Left ventricle myocardium inferior (tissue), 1 donor: ENCODE measurements at regions not wholly inside any gene's neighbourhood (a gene's known extent, or its start where the extent isn't known, plus 50 kb on each side); places are given as distances from the start of the nearest gene placed in this dataset.
A peak's percentile ranks its signal among the peaks of the same experiment; 100 is the strongest.

ENCODE experiments used
- DNase-seq: peaks from one replicate; pipeline ENCODE4 v3.0.0-alpha.2; 2020
- H3K27ac ChIP-seq: fragments of 200-600 bp; replicated peaks from 2 replicates; pipeline ENCODE4 v1.8.0; 2021
- H3K27me3 ChIP-seq: fragments of 200-600 bp; 2 replicates; pipeline ENCODE4 v1.8.0; 2021; ENCODE audit warnings: low read depth
- H3K36me3 ChIP-seq: fragments of 200-600 bp; 2 replicates; pipeline ENCODE4 v1.8.0; 2021
- H3K4me1 ChIP-seq: fragments of 200-600 bp; 2 replicates; pipeline ENCODE4 v1.8.0; 2021
- H3K4me3 ChIP-seq: fragments of 200-600 bp; 2 replicates; pipeline ENCODE4 v1.8.0; 2021; ENCODE audit warnings: mild to moderate bottlenecking, moderate library complexity
- H3K9me3 ChIP-seq: fragments of 200-600 bp; replicated peaks from 2 replicates; pipeline ENCODE4 v1.8.0; 2021
- CTCF ChIP-seq: fragments of 200-600 bp; IDR thresholded peaks from 2 replicates; pipeline ENCODE4 v1.8.0; 2021; ENCODE audit warnings: antibody characterized with exemption, mild to moderate bottlenecking, borderline replicate concordance
- intact Hi-C: fragments of 100-400 bp; cut with micrococcal nuclease; formaldehyde crosslinking; loops from one replicate; pipeline ENCODE4 v1.11.0; 2022
- donor health status: DM: no; HTN: yes; CAD: no; lungs with severe emphysema.

DNA sequence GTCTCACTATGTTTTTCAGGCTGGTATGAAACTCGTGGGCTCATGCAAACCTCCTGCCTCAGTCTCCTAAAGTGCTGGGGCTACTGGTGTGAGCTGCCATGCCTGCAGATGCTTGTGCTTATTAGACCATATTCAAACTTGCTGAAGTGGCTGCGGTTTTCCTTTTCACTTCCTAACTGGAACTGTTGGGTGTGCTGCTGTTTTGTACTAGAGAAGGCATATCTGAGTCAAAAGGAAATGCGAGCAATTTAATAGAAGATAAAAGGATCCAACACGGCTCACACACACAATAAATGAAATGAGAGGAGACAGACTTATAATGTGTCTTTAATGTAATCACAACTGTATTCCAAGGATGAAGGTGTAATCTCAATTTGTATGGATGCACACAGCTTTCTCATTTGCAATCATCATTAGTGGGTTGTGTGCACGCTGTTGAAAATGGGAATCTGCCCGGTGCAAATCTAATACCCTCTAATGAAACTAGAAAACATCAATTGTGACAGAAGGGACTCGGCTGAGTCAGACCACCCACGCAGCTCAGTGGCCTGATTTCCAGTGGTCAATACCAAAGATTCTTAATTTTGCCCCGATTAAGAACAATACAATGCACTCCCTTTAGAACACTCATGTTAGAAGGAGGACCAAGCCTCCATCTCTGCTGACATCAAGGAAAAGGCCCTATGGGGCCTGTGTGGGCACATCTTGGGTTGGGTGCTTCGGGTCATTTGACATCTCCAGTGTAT lies 532.7 kb downstream of the TDRD15 start:
- Histone ChIP-seq H3K4me3 (no peak overlapping the region), H3K36me3 (no peaks in the 10 kb centered on the region), H3K27ac (no peak overlapping the region), H3K27me3 (no peaks in the 10 kb centered on the region), H3K4me1 (no peaks in the 10 kb centered on the region), H3K9me3 (no peaks in the 10 kb centered on the region)
- peak; percentile 15 for TF ChIP-seq CTCF
- intact Hi-C loops: no loop called here
- no peak for DNase-seq

- H3K27me3 ChIP-seq: no peaks in the 10 kb centered on the region
- H3K4me1 ChIP-seq: no peaks in the 10 kb centered on the region
- no peaks in the 10 kb centered on the region for H3K9me3 ChIP-seq
- no peaks in the 10 kb centered on the region for H3K36me3 ChIP-seq
- intact Hi-C loops: no loop called here
- no peak overlapping the region for H3K4me3 ChIP-seq
- TF ChIP-seq CTCF: no peak
- no peak for DNase-seq
- H3K27ac ChIP-seq: no peak overlapping the region
Observed at GRCh38 chr2:21657445-21657844, 533.7 kb downstream of the TDRD15 start.

GRCh38 chr2:21658269-21658668 lies 534.5 kb downstream of the TDRD15 start:
- Histone ChIP-seq H3K27ac (no peak overlapping the region), H3K4me3 (no peak overlapping the region), H3K36me3 (no peaks in the 10 kb centered on the region), H3K9me3 (no peaks in the 10 kb centered on the region), H3K27me3 (no peaks in the 10 kb centered on the region), H3K4me1 (no peaks in the 10 kb centered on the region)
- no peak for DNase-seq
- intact Hi-C loops: no loop called here
- TF ChIP-seq CTCF: no peak

DNA sequence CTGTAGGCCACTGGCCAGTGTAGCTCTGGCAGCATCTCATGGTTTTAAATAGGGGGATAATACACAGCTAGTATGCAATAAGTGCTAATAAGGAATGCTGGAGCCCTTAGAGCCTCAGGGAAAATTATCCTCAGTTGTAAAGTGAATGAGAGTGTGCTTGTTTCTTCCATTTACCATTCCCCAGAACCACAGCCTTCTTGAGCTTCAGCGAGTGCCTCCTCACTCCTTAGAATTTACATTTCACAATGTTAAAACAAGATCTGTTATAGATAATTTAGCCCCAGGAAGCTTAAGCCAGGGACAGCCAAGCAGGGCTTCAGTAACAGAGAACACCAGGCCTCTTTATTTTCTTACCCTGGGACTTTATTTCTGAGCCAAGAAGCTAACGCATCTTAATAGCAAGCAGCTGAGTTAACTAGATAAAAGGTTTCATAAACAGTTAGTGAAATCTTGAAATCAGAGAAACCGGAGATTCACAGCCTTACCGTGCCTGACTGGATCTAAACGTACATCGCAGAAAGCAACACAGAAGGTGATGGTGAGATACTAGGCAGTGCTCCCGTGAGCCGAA lies 535.2 kb downstream of the TDRD15 start:
- Histone ChIP-seq H3K9me3 (no peaks in the 10 kb centered on the region), H3K27me3 (no peaks in the 10 kb centered on the region), H3K4me3 (no peak overlapping the region), H3K36me3 (no peaks in the 10 kb centered on the region), H3K4me1 (no peaks in the 10 kb centered on the region), H3K27ac (no peak overlapping the region)
- no peak for TF ChIP-seq CTCF
- intact Hi-C loops: no loop called here
- no peak for DNase-seq

DNA sequence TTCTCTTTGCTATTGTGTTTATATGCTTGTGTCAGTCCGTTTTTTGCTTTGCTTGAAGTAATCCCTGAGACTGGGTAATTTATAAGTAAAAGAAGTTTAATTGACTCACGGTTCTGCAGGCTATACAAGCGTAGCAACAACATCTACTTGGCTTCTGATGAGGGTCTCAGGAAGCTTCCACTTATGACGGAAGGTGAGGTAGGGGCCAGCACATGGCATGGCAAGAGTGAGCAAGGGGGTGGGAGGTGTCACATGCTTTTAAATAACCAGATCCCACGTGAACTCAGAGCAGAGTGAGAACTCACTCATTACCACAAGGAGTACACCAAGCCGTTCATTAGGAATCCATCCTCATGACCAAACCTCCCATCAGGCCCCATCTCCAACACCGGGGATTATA lies 540.3 kb downstream of the TDRD15 start:
- no peak for TF ChIP-seq CTCF
- no peaks in the 10 kb centered on the region for H3K36me3 ChIP-seq
- H3K9me3 ChIP-seq: no peaks in the 10 kb centered on the region
- no peak for DNase-seq
- peaks cover 10% of the 10 kb centered on the region for H3K4me1 ChIP-seq
- H3K4me3 ChIP-seq: no peak overlapping the region
- intact Hi-C loops: no loop called here
- H3K27ac ChIP-seq: no peak overlapping the region
- no peaks in the 10 kb centered on the region for H3K27me3 ChIP-seq
